ENCODE measurements at regions not wholly inside any gene's neighbourhood (a gene's known extent, or its start where the extent isn't known, plus 50 kb on each side); places are given as distances from the start of the nearest gene placed in this dataset.

- TF ChIP-seq CTCF (IDR thresholded peaks at IDR 0.05): no peak
- TF ChIP-seq POLR2A (IDR thresholded peaks at IDR 0.05): no peak
- no peak for TF ChIP-seq EP300 (IDR thresholded peaks at IDR 0.05)
- TF ChIP-seq POLR2AphosphoS5 (IDR thresholded peaks at IDR 0.05): no peak
Observed at GRCh38 chr2:573025-573424, 104.2 kb downstream of the TMEM18 start.

All from upper lobe of left lung (tissue), 4 donors.